ENCODE measurements at regions not wholly inside any gene's neighbourhood (a gene's known extent, or its start where the extent isn't known, plus 50 kb on each side); places are given as distances from the start of the nearest gene placed in this dataset.

GRCh38 chr1:57901208-57901919 lies 477.5 kb upstream of the DAB1 start:
- no peak for DNase-seq

- no peak for DNase-seq
These were observed 474.7 kb upstream of the DAB1 start for GRCh38 chr1:57898531-57898930.

- no peak for DNase-seq
These were observed 473.7 kb upstream of the DAB1 start for GRCh38 chr1:57897581-57897980.

- no peak for DNase-seq
These were observed 470.5 kb upstream of the DAB1 start for GRCh38 chr1:57894315-57894714.

- no peak for DNase-seq
These were observed 465.9 kb upstream of the DAB1 start for GRCh38 chr1:57889676-57890320.

- no peak for DNase-seq
These were observed 464.2 kb upstream of the DAB1 start for GRCh38 chr1:57887964-57888491.

GRCh38 chr1:57886376-57886775 lies 462.5 kb upstream of the DAB1 start:
- no peak for DNase-seq

- no peak for DNase-seq
These were observed 459.8 kb upstream of the DAB1 start for GRCh38 chr1:57883642-57883995.

GRCh38 chr1:57882934-57883641 lies 459.2 kb upstream of the DAB1 start:
- no peak for DNase-seq

GRCh38 chr1:57882072-57882471 lies 458.2 kb upstream of the DAB1 start:
- DNase-seq, result no peak

- DNase-seq, result no peak
These were observed 457.8 kb upstream of the DAB1 start for GRCh38 chr1:57881639-57882038.

- DNase-seq, result no peak
These were observed 455.8 kb upstream of the DAB1 start for GRCh38 chr1:57879700-57880099.

- no peak for DNase-seq
These were observed 450.6 kb upstream of the DAB1 start for GRCh38 chr1:57874418-57874877.

- DNase-seq, result no peak
These were observed 449.1 kb upstream of the DAB1 start for GRCh38 chr1:57872913-57873312.

GRCh38 chr1:57868908-57869307 lies 445.0 kb upstream of the DAB1 start:
- no peak for DNase-seq

- DNase-seq, result no peak
These were observed 444.4 kb upstream of the DAB1 start for GRCh38 chr1:57868239-57868638.

- DNase-seq, result no peak
These were observed 443.1 kb upstream of the DAB1 start for GRCh38 chr1:57866998-57867397.

GRCh38 chr1:57860931-57861565 lies 437.2 kb upstream of the DAB1 start:
- DNase-seq, result no peak

GRCh38 chr1:57860325-57860724 lies 436.5 kb upstream of the DAB1 start:
- no peak for DNase-seq

GRCh38 chr1:57858740-57859139 lies 434.9 kb upstream of the DAB1 start:
- DNase-seq, result no peak

- DNase-seq, result no peak
These were observed 433.9 kb upstream of the DAB1 start for GRCh38 chr1:57857809-57858208.

GRCh38 chr1:57854436-57854835 lies 430.6 kb upstream of the DAB1 start:
- DNase-seq, result no peak

- DNase-seq, result no peak
These were observed 426.5 kb upstream of the DAB1 start for GRCh38 chr1:57850176-57850940.
